Stimulated activated CD8-positive, alpha-beta memory T cell treated with anti-CD3 and anti-CD28 coated beads, Interleukin-7, amount 100 ng/mL, for 48 hours (primary cell): ENCODE measurements at regions not wholly inside any gene's neighbourhood (a gene's known extent, or its start where the extent isn't known, plus 50 kb on each side); places are given as distances from the start of the nearest gene placed in this dataset.
"Not testable (repeated sequence)": the region's sequence is repeated elsewhere in the genome, so short reads cannot be mapped to it uniquely, and the experiment has no call there.

Experiments used
- DNase-seq, 2 donors: peaks; one replicate each; pipeline ENCODE4 v3.0.0-alpha.2; 2020; ENCODE audit warnings: low read depth in 1 of 2; ENCODE audit errors: extremely low read depth in 1 of 2

DNA sequence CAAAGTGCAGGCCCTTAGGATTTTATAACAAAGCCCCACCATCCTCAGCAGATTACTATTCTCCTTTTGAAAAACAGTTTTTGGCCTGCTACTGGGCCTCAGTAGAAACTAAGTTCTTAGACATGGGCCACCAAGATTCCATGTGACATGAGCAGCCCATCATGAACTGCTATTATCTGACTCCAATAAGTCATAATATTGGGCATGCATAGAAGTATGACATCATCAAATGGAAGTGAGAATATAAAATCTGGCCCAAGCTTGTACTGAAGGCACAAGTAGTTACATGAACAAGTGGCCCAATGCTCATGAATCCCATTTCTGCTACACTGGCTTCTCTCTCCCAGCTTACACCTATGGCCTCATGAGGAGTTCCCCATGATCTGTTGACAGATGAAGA lies 404.8 kb downstream of the EPHA5 start:
- DNase-seq = no peak

DNA sequence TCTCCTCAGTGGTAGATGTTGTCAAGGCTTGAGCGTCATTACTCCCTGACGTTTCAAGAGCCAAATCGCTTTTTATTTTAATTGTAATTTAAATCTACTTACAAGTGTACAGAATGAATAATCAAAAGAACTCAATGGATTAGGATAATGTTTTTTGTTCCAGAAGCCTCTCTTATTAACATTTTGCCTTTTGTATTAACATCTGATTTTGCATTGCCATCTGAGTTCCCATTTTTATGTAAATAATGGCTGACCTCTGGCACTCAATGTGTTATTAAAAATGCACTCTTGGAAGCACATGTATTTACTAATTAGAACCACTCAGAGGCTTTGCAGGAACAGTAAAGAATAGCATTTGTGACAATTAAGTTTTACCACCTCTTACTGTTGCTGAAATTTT lies 411.0 kb downstream of the EPHA5 start:
- DNase-seq = no peak

DNA sequence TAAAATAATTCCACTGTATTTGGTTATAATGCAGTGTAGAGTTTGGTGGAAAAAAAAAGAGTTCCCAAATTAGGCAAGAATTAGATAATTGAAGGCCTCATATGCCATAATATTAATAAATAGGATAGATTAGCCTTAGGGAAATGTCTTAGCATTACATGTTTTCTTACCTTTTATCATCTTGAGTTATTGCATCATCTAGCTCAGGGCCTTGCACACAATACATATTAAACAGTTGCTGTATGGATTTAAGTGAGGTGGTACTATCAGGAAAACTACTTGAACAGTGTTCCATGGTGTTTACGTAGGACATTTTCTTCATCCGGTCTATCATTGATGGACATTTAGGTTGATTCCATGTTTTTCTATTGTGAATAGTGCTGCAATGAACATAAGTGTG lies 419.4 kb downstream of the EPHA5 start:
- no peak for DNase-seq

DNA sequence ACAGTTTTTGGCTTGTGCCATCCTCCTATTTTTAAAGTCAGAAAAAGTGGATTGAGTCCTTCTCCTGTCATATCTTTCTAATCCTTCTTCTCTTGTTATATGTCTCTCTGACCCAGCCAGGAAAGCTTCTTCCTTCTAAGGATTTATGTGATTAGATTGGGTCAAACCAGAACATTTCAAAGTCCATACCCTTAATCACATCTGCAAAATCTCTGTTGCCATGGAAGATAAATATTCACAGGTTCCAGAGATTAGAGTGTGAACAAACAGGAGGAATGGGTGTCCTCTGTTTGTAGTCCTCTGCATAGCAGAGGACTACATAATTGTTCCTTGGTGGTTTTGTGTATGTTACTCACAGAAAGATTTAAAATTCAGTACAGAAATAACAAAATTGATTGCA lies 421.2 kb downstream of the EPHA5 start:
- DNase-seq = no peak

DNA sequence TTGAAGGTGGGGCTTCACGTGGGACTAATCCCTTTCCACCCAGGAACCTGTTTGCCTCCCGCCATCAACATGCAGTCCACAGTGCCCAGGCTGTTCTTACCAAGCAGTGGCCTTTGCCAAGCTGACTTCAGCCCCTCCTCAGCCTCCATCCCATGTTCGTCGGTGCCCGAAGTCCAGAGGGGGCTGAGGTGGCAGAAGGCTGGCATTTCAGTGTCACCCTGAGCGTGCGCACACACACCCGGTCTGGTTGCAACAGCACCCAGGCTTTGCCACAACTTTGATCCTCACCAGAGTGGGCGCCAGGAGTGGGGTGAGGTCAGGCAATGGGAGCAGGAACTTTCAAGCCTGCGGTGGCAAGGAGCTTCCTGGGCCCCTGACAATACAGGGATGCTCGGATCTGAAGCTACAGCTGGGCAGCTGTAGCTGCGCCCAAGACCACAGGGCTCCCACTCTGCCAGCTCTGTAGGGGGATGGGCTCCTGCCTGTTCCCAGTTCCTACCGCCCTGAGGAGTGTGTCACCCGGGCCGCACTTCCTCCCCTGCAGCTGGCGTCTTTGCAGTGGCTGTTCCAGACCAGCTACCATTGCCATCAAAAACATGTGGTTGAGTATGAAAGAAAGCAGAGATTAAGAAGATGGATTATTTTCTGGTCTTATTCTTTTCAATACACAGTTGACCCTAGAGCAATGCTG lies 428.0 kb downstream of the EPHA5 start:
- DNase-seq = no peak

DNA sequence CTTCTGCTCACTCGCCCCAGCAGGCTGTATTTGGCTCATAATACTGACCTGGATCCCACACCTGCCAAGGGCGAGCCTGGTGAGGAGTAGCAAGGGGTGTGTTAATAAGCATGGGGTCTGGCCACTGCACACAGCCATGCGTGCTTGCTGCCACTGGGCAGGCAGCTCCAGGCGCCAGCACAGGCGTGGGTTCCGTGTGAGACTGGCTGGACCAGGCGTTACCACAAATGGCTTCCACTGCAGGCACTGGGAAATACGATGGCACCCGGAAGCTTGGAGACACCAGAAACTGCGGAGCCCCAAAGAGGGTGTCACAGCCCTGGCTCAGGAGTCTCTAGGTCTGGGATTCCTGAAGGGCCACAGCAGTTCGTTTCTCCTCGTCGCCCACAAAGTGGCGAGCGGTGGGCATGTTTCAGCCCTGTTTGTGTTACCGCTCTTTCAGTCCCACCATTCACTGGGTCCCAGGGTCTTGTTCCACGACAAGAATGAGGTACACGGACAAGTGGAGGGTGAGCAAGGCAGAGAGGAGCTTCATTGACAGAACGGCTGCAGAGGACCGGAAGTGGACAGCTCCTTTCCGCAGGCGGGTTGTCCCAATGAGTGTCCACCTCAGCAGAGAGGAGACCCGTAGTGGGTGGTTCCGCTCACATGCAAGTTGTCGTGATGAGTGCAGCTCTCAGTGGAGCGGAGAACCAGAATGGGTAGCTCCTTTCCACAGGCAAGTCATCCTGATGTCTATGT lies 428.9 kb downstream of the EPHA5 start:
- no peak for DNase-seq

DNA sequence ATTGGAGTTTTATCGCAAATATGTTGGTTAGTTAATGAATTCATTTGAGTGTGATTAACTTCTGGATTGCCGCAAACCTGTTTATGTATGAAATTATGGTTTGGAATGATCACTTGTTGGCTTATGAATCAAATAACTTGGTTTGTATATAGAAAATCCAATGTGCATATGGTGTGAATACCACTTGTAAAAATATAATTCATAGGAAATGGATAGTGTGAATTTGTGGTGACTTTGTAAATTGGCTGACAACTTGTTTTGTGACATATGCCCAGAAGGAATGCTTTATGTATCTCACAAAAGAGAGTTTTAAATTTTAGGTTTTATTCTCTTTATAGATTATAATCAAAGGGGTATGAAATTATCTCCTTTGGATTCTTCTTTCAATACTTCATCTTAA lies 436.2 kb downstream of the EPHA5 start:
- DNase-seq = no peak

DNA sequence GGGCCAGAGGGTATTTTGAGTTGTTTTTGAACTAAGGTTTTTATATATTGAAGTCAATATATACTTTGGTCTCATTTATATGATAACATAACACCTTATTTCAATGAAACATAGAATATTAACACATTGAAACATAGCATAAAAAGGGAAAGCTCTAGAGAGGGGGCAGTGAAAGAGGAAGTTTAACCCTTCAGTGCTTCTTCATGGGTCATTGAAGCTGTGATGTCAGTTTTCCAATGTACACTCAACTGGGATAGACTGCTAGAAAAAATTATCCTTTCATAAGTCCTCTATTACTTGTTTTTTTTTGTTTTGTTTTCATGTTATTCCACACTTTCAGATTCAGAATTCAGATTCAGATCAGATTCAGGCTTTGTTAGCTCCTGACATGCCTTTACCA lies 442.7 kb downstream of the EPHA5 start:
- no peak for DNase-seq

DNA sequence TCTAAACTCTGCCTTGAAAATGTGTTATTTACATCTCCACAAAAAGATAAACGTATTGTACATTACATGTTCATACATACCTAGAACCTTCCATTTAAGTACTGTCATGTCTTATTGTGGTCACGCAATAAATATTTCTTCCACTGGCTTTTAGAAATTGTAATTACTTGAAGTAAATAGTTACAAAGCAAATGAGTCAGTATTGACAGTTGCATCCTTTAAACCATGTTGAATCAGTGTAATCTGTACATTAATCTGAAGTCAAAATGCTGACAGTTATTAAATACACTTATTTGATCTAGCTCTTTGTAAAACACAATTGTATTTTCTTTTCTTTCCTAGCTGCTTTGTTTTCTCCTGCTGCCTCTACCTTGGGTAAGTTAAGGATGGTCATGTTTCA lies 446.7 kb downstream of the EPHA5 start:
- DNase-seq = no peak

DNA sequence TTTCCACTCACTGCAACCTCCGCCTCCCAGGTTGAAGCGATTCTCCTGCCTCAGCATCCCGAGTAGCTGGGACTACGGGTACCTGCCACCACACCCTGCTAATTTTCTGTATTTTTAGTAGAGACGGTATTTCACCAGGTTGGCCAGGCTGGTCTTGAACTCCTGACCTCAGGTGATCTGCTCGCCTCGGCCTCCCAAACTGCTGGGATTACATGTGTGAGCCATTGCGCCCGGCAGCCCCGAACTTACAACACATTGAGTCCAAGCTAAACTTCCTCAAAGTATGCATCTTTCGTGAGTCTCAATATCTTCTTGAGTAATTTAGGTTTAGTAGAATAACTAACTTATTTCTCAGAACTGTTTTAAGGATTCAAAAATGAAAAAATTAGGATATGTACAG lies 447.2 kb downstream of the EPHA5 start:
- not testable (repeated sequence) for DNase-seq

DNA sequence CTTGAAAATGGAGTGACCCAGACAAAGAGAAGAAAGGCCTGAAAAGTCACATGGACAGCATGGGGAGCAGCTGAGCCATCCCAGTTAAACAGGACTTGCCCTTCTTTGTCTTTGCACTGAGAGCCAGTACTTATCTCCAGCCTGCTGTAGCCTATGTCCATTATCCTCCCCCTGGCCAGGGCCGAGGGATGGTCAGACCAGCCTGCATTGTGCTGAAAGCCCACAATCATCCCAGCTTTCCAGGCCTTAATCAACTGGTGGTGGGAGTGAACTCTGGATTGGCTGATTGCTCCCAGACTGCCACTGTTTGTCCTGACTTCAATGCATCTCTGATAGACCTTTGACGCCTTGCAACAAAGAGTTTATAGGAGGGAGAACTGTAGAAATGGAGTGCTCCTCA lies 453.1 kb downstream of the EPHA5 start:
- DNase-seq = no peak

DNA sequence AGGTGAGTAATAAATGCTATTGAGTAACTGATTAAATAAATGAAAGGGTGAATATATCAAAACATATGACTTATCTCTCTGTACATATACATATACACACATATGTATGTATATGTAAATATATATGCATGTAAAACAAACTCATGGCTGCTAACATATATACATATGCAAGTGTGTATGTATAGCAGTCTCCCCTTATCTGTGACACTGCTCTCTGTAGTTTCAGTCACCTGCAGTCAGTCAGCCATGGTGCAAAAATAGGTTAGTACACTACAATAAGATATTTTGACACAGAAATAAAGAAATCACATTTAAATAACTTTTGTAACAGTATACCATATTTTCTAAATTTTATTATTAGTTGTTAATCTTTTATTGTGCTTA lies 467.4 kb downstream of the EPHA5 start:
- no peak for DNase-seq

DNA sequence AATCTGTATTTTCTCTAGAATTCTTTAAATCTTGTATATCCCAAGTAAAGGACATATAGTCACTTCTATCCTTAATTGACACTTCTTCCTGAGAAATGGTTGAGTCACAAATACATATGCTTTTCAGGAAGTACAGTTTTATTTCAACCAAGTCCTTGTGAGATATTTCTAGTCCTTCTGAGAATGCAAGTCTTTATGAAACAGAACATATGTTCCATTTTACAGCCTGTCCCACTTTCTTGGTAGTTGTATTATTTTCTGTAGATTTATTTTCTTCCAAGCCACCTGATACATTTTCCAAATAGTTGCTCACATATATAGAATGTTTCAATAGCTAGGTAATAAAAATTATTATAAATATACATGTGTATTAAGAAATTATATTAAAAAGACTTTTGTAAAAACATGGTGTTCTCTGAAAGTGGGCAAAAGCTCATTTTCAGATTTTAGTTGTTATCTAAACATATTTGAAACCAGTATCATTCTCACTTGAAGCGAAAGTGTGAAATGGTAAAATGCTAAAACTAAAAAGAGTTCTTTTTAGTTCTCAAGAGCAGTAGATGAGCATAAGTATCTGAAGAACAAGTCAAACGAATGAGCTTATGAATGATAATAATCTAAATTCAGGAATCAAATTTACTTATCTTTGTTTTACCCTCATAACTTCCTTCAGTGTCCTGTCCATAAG lies 468.0 kb downstream of the EPHA5 start:
- no peak for DNase-seq

DNA sequence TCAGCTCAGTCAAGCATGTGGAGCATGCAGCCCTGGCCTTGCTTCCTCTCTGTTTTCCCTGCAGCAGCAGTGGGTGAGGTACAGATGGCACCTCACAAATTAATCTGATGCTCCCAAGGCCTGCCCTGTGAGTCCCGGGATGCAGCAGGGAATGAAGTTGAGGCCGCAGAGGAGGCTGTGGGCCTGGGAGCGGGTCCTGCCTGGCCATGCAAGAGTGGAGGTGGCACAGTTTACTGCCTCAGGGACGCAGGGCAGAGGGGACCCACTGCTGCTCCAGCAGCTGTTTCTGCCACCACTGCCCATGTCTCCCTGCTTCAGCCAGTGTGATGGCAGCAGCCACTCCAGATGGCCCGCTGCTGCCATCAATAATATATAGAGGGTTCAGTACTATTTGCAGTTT lies 474.6 kb downstream of the EPHA5 start:
- DNase-seq = no peak

DNA sequence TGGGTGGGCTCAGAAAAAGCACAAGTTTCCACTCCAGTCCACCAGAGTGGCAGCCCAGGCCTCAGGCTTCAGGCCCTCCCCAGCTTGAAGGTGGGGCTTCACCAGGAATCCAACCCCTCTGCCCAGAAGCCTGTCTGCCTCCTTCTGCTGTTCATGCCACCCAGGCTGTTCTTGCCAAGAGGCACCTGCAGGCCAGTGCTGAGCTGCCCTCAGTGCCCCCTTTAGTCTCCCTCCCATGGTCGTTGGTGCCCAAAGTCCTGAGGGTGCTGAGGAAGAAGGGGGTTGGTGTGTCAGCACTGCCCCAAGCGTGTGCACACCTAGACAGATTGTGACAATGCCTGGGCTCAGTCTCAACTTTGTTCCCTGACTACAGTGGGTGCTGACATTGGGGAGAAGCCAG lies 475.3 kb downstream of the EPHA5 start:
- DNase-seq = no peak

DNA sequence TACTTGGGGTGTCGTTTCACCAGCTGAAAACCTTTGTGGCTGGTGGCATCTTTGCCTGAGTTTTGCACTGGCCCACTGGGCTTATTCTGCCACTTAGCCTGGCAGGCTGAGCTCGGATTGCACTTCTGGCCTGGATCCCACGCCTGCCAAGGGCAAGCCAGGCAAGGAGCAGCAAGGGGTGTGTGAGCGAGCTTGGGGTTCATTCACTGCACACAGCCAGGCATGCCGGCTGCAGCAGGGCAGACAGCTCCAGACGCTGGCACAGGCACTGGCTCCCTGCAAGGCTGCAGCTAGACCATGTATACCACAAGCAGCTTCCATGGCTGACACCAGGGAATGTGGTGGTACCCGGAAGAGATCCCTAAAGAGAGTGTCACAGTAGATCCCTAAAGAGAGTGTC lies 476.3 kb downstream of the EPHA5 start:
- no peak for DNase-seq

DNA sequence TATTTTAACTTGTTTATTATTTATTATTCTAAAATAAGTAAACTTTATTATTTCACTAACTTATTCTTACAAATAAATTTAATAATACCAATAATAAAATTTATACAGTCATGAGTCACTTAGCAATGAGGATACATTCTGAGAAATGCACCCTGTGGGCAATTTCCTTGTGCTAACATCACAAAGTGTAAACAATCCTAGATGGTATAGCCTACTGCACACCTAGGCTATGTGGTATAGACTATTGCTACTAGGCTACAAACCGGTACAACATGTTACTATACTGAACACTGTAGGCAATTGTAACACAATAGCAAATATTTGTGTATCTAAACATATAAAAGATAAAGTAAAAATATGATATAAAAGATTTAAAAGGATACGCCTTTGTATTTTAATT lies 479.5 kb downstream of the EPHA5 start:
- DNase-seq = no peak

DNA sequence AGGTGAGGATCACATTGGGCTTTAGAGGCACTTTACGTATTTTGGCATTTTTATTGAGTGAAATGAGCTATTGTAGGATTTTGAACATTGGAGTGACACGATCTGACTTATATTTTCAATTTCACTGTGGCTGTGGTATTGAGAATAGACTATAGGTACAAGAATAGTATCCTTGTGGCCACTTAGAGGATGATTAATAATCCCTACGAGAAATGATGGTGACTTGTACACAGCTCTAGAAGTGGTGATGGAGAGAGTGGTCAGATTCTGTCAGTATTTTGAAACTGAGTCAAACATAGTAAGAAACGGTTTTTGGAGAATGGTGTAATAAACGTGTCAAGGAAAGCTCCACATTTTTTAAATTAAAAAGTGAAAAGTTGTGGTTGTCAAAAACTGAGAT lies 494.7 kb downstream of the EPHA5 start:
- no peak for DNase-seq

DNA sequence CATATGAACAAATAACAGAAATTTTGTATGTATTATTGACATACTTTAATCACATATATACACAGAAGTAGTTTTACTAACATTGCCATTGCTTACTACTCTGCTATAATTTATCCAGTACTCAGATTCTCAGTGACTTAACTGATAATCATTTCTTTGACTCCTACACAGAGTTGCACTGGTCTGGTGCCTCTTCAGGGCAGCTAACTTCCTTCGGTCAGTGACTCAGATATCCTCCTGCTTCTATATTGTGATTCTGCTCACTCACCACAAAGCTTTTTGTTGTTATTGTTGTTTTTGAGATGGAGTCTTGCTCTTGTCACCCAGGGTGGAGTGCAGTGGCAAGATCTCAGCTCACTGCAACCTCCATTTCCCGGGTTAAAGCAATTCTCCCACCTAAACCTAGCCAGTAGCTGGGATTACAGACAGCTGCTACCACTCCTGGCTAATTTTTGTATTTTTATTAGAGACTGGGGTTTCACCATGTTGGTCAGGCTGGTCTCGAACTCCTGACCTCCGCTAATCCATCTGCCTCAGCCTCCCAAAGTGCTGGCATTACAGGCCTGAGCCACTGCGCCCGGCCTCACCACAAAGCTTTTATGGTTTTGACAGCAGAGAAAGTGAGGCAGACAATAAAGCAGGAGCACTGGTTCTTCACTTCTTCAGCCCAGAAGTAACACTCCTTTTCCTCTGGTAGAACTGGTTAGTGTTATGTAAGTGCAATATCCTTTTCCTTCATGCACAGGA lies 499.3 kb downstream of the EPHA5 start:
- no peak for DNase-seq

DNA sequence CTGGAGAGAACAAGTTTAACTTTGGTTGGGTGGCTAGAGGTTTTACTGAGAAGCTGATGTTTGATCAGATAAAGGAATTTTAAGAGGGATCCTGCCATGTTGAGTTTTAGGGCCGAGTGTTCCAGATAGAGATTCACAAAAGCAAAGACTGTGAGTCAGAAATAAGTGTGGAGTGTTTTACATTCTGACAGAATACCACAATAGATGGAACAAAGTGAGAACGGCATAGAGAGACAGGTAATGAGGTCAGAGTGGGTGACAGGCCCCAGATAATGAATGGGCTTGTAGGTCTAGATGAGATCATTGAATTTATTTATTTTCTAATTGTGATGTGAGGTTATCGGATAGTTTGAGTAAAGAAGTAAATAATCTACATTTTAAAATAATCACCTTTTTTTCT lies 502.6 kb downstream of the EPHA5 start:
- DNase-seq = no peak

DNA sequence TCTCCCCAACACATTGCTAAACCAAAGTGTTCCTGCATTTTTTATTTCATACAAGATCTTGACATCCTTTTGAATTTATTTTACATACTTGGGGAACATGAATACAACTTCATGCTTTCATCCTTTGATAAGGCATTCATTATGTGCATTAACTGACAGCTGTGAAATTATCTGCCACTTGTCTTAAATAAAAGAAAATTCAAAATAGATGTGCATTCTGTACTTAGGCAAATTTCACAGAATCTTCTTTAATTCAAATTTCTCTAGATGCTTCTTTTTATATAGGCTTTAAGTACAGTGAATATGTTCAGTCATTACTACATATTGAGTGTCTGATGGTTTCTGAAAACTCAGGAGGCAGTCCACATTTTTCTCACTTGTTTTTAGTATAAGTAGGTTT lies 518.1 kb downstream of the EPHA5 start:
- no peak for DNase-seq

DNA sequence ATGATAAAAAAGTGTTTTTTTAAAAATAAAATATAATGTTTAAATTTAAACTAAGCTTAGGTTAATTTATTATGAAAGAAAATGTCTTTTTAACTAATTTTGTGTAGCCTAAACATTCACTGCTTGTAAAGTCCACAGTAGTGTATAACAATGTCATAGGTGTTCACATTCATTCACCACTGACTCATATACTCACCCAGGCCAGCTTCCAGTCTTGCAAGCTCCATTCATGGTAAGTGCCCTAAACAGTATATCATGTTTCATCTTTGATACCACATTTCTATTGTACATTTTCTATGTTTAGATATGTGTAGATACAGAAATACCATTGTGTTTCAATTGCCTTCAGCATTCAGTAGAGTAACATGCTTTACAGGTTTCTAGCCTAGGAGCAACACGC lies 530.3 kb downstream of the EPHA5 start:
- no peak for DNase-seq
